Bone marrow (tissue), 2 donors: ENCODE measurements at regions not wholly inside any gene's neighbourhood (a gene's known extent, or its start where the extent isn't known, plus 50 kb on each side); places are given as distances from the start of the nearest gene placed in this dataset.
"Not testable (repeated sequence)": the region's sequence is repeated elsewhere in the genome, so short reads cannot be mapped to it uniquely, and the experiment has no call there.

ENCODE experiments used
- DNase-seq, 2 donors: peaks; one replicate each; lab custom pipeline; 2025; lab: John Stamatoyannopoulos, UW

- not testable (repeated sequence) for DNase-seq
These were observed 110.9 kb upstream of the HAND1 start for GRCh38 chr5:154588833-154589425.

- no peak for DNase-seq
These were observed 110.2 kb upstream of the HAND1 start for GRCh38 chr5:154588091-154588774.

- no peak for DNase-seq
These were observed 109.3 kb upstream of the HAND1 start for GRCh38 chr5:154587123-154588026.

- DNase-seq = no peak
These were observed 105.7 kb upstream of the HAND1 start for GRCh38 chr5:154583671-154584177.

- no peak for DNase-seq
These were observed 102.4 kb upstream of the HAND1 start for GRCh38 chr5:154580422-154580821.

GRCh38 chr5:154577416-154577815, 99.4 kb upstream of the HAND1 start:
- DNase-seq = no peak

GRCh38 chr5:154576429-154576806, 98.4 kb upstream of the HAND1 start:
- DNase-seq = no peak

GRCh38 chr5:154575546-154576428, 97.8 kb upstream of the HAND1 start:
- DNase-seq = no peak

- DNase-seq = no peak
These were observed 95.0 kb upstream of the HAND1 start for GRCh38 chr5:154573011-154573410.

GRCh38 chr5:154571325-154572035, 93.5 kb upstream of the HAND1 start:
- DNase-seq = no peak

GRCh38 chr5:154570572-154571324, 92.7 kb upstream of the HAND1 start:
- DNase-seq = no peak

- no peak for DNase-seq
These were observed 90.6 kb upstream of the HAND1 start for GRCh38 chr5:154568589-154568988.

- no peak for DNase-seq
These were observed 89.1 kb upstream of the HAND1 start for GRCh38 chr5:154567155-154567554.

GRCh38 chr5:154566146-154566680, 88.2 kb upstream of the HAND1 start:
- no peak for DNase-seq

- no peak for DNase-seq
These were observed 87.1 kb upstream of the HAND1 start for GRCh38 chr5:154565123-154565522.

GRCh38 chr5:154562244-154562880, 84.3 kb upstream of the HAND1 start:
- no peak for DNase-seq

- DNase-seq = no peak
These were observed 81.6 kb upstream of the HAND1 start for GRCh38 chr5:154559398-154560276.

- DNase-seq = no peak
These were observed 79.5 kb upstream of the HAND1 start for GRCh38 chr5:154557548-154557947.

- DNase-seq = no peak
These were observed 69.5 kb upstream of the HAND1 start for GRCh38 chr5:154547551-154547950.
